HCT116 (cell line): ENCODE measurements at regions not wholly inside any gene's neighbourhood (a gene's known extent, or its start where the extent isn't known, plus 50 kb on each side); places are given as distances from the start of the nearest gene placed in this dataset.

ENCODE experiments used
- ATAC-seq: fragments of 200-7000 bp; cut with Tn5 transposase; 2 replicates; pipeline ENCODE4 v1.9.1; 2020; ENCODE audit warnings: mild to moderate bottlenecking, moderate library complexity
- BruUV-seq: library from RNA; stranded (reverse); fragments of 400-500 nt; replicated peaks from 2 replicates; lab custom pipeline; 2021; lab: Mats Ljungman, UMichigan
- CTCF ChIA-PET: fragments of 300-600 bp; sonication (Branson Sonifier 250); formaldehyde crosslinking; loops from one replicate; lab custom pipeline; 2021; ENCODE audit warnings: antibody characterized with exemption; lab: Charles Lee
- POLR2A ChIA-PET: fragments of 300-600, 350-600 bp; sonication (Branson Sonifier 250); formaldehyde crosslinking; loops from one replicate; lab custom pipeline; 2021; ENCODE audit warnings: antibody characterized with exemption; lab: Charles Lee
- RAD21 ChIA-PET, 2 experiments: fragments of 300-600 bp; sonication (Branson Sonifier 250); formaldehyde crosslinking; loops; one replicate each; lab custom pipeline; 2023; ENCODE audit warnings: low total read pairs in 2 of 2; ENCODE audit not compliant: uncharacterized antibody in 2 of 2, unreplicated experiment in 2 of 2, low non-redundant PET in 1 of 2; lab: Charles Lee
- DNase-seq: peaks from one replicate; pipeline ENCODE4 v3.0.0-alpha.2; 2010; ENCODE audit warnings: low read depth, low spot score
- H2AFZ ChIP-seq: fragments of 200-600 bp; shearing (Covaris generic), sonication (generic); 2 replicates; pipeline ENCODE4 v1.6.1; 2017; ENCODE audit warnings: low read depth, mixed run types, mixed read lengths, antibody characterized with exemption, low read length; ENCODE audit not compliant: poor library complexity, severe bottlenecking
- H3K27ac ChIP-seq: 2 replicates; pipeline ENCODE4 v1.5.1; 2012; ENCODE audit warnings: low read depth, low read length
- H3K27me3 ChIP-seq: fragments of 200-600 bp; sonication (generic); 2 replicates; pipeline ENCODE4 v1.6.1; 2016; ENCODE audit warnings: mixed run types, low read length, mixed read lengths; ENCODE audit not compliant: insufficient read depth
- H3K36me3 ChIP-seq, 2 experiments: fragments of 200-500 bp in 1 of 2; fragments of 200-600 bp in 1 of 2; sonication (Bioruptor generic) in 1 of 2; sonication (generic) in 1 of 2; 2 replicates each; pipeline versions ENCODE4 v1.5.1 to v1.6.1; 2014 to 2016; ENCODE audit warnings: low read length in 2 of 2, inconsistent platforms in 1 of 2, mixed read lengths in 1 of 2, mixed run types in 1 of 2; ENCODE audit not compliant: insufficient read depth in 2 of 2, control insufficient read depth in 1 of 2
- H3K4me1 ChIP-seq, 2 experiments: fragments of 200-600 bp in 1 of 2; sonication (generic) in 1 of 2; 2 replicates each; pipeline versions ENCODE4 v1.5.1 to v1.6.1; 2012 to 2017; ENCODE audit warnings: low read length in 2 of 2, inconsistent platforms in 1 of 2, mild to moderate bottlenecking in 1 of 2, mixed read lengths in 1 of 2, mixed run types in 1 of 2, moderate library complexity in 1 of 2; ENCODE audit not compliant: insufficient read depth in 2 of 2, control insufficient read depth in 1 of 2
- H3K4me2 ChIP-seq: fragments of 200-600 bp; sonication (generic); 2 replicates; pipeline ENCODE4 v1.6.1; 2017; ENCODE audit warnings: mixed run types, low read length, mixed read lengths
- H3K4me3 ChIP-seq, 2 experiments: fragments of 200-600 bp in 1 of 2; sonication (generic) in 1 of 2; replicated peaks in 1 of 2; 2 replicates each; pipeline ENCODE4 v1.5.1; 2011 to 2016; ENCODE audit warnings: low read length in 2 of 2, control low read depth in 1 of 2, low read depth in 1 of 2, mild to moderate bottlenecking in 1 of 2, mixed read lengths in 1 of 2, mixed run types in 1 of 2
- H3K79me2 ChIP-seq: fragments of 200-600 bp; sonication (generic); 2 replicates; pipeline ENCODE4 v1.6.1; 2017; ENCODE audit warnings: mild to moderate bottlenecking, mixed run types, low read length, moderate library complexity, mixed read lengths; ENCODE audit not compliant: insufficient read depth
- H3K9ac ChIP-seq: fragments of 200-600 bp; sonication (generic); 2 replicates; pipeline ENCODE4 v1.6.1; 2016; ENCODE audit warnings: low read length, mixed read lengths
- H3K9me2 ChIP-seq: fragments of 200-600 bp; sonication (generic), shearing (Covaris generic); 2 replicates; pipeline ENCODE4 v1.6.1; 2017; ENCODE audit warnings: mixed run types, mild to moderate bottlenecking, moderate library complexity; ENCODE audit not compliant: insufficient read depth
- H3K9me3 ChIP-seq, 2 experiments: fragments of 200-500 bp in 1 of 2; fragments of 200-600 bp in 1 of 2; sonication (Bioruptor generic) in 1 of 2; sonication (generic) in 1 of 2; 2 replicates each; pipeline ENCODE4 v1.6.1; 2014 to 2017; ENCODE audit warnings: low read length in 2 of 2, mixed read lengths in 2 of 2, inconsistent platforms in 1 of 2, low read depth in 1 of 2, mild to moderate bottlenecking in 1 of 2, mixed run types in 1 of 2, moderate library complexity in 1 of 2; ENCODE audit not compliant: control insufficient read depth in 1 of 2, insufficient read depth in 1 of 2
- H4K20me1 ChIP-seq: fragments of 200-600 bp; sonication (generic), shearing (Covaris generic); 2 replicates; pipeline ENCODE4 v1.6.1; 2017; ENCODE audit warnings: mixed run types, mild to moderate bottlenecking, moderate library complexity; ENCODE audit not compliant: insufficient read depth
- CBX3 ChIP-seq: IDR thresholded peaks from 2 replicates; pipeline ENCODE4 v1.6.1; 2012; ENCODE audit warnings: low read depth
- ELF1 ChIP-seq: IDR thresholded peaks from 2 replicates; pipeline ENCODE4 v1.6.1; 2012; ENCODE audit warnings: low read depth, borderline replicate concordance
- EZH2 ChIP-seq: fragments of 200-600 bp; sonication (generic); IDR thresholded peaks from 2 replicates; pipeline ENCODE4 v1.6.1; 2017; ENCODE audit warnings: antibody characterized with exemption, mixed run types
- EZH2phosphoT487 ChIP-seq: fragments of 200-600 bp; IDR thresholded peaks from 2 replicates; pipeline ENCODE4 v1.6.1; 2018; ENCODE audit warnings: antibody characterized with exemption, borderline replicate concordance
- FOSL1 ChIP-seq: IDR thresholded peaks from 2 replicates; pipeline ENCODE4 v1.6.1; 2012; ENCODE audit warnings: low read depth
- JUND ChIP-seq: IDR thresholded peaks from 2 replicates; pipeline ENCODE4 v1.6.1; 2012
- POLR2A ChIP-seq: IDR thresholded peaks from 2 replicates; pipeline ENCODE4 v1.7.0; 2011; ENCODE audit warnings: borderline replicate concordance; ENCODE audit not compliant: insufficient read depth, insufficient read length; ENCODE audit errors: extremely low read depth
- POLR2AphosphoS5 ChIP-seq: IDR thresholded peaks from 2 replicates; pipeline ENCODE4 v1.6.1; 2011; ENCODE audit warnings: mild to moderate bottlenecking, low read depth, low read length, moderate library complexity
- RAD21 ChIP-seq: IDR thresholded peaks from 2 replicates; pipeline ENCODE4 v1.6.1; 2012; ENCODE audit warnings: low read depth, mild to moderate bottlenecking
- SIN3A ChIP-seq: IDR thresholded peaks from 2 replicates; pipeline ENCODE4 v1.6.1; 2012; ENCODE audit warnings: low read depth
- SRF ChIP-seq: IDR thresholded peaks from 2 replicates; pipeline ENCODE4 v1.6.1; 2012; ENCODE audit warnings: low read depth
- TCF7L2 ChIP-seq: IDR thresholded peaks from 2 replicates; pipeline ENCODE4 v1.7.0; 2011; ENCODE audit warnings: borderline replicate concordance, inconsistent platforms; ENCODE audit not compliant: insufficient read depth, insufficient read length; ENCODE audit errors: extremely low read depth
- YY1 ChIP-seq: IDR thresholded peaks from 2 replicates; pipeline ENCODE4 v1.6.1; 2011; ENCODE audit warnings: low read length, low read depth, moderate library complexity, mild to moderate bottlenecking; ENCODE audit not compliant: insufficient replicate concordance; ENCODE audit errors: extremely low read depth
- ZNF274 ChIP-seq: fragments of 200-500 bp; sonication (Bioruptor generic); IDR thresholded peaks from 2 replicates; pipeline ENCODE4 v1.6.1; 2014; ENCODE audit warnings: mild to moderate bottlenecking, low read depth, low read length, inconsistent platforms
- intact Hi-C: fragments of 100-400 bp; cut with micrococcal nuclease; formaldehyde crosslinking; loops from 2 replicates; pipeline ENCODE4 v1.10.0; 2022
- TF ChIP-seq, protein P1 (sequence below), 3 experiments: fragments of 200-600 bp in 1 of 3; sonication (generic) in 1 of 3; IDR thresholded peaks in 2 of 3; conservative IDR thresholded peaks in 1 of 3; 2 replicates each; pipeline ENCODE4 v1.5.1; 2012 to 2017; ENCODE audit warnings: low read depth in 2 of 3, low read length in 2 of 3, antibody characterized with exemption in 1 of 3, borderline replicate concordance in 1 of 3, control low read depth in 1 of 3, mild to moderate bottlenecking in 1 of 3, mixed read lengths in 1 of 3, mixed run types in 1 of 3, moderate library complexity in 1 of 3; ENCODE audit not compliant: insufficient read depth in 1 of 3
- TF ChIP-seq, protein P2 (sequence below): IDR thresholded peaks from 2 replicates; pipeline ENCODE4 v1.6.1; 2012
- TF ChIP-seq, protein P3 (sequence below): IDR thresholded peaks from 2 replicates; pipeline ENCODE4 v1.6.1; 2012
- TF ChIP-seq, protein P4 (sequence below): IDR thresholded peaks from 2 replicates; pipeline ENCODE4 v1.6.1; 2011; ENCODE audit warnings: mild to moderate bottlenecking, low read length, moderate library complexity; ENCODE audit not compliant: insufficient replicate concordance; ENCODE audit errors: extremely low read depth

DNA sequence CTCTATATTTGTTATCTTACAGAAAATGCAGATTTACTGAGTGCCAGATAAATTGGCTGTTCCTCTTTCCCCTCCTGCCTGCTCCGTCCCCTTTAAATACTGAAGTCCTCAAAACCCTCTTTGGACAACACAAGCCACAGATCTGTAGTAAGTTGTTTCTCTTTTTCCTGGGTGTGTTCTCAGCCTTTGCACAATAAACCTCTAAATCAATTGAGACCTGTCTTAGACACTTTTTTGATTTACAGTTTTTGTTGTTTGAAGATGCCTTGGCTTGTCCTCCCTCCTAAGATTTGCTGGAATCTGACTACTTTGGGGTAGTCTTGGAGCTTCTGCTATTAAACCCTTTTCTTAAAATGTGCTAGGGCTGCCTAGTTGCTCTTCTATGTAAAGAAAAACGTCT, 60.9 kb upstream of the EIF2S2 start:
- DNase-seq: no peak
- H3K36me3 ChIP-seq: no peaks in the 10 kb centered on the region
- H2AFZ ChIP-seq: no peak overlapping the region
- no TSS peak for BruUV-seq
- H3K4me2 ChIP-seq: no peak overlapping the region
- no peaks in the 10 kb centered on the region for H3K9me3 ChIP-seq
- ChIA-PET RAD21 (no interaction called here), CTCF (no interaction called here), POLR2A (no interaction called here)
- no peaks in the 10 kb centered on the region for H3K9me2 ChIP-seq
- no peaks in the 10 kb centered on the region for H4K20me1 ChIP-seq
- no peaks in the 10 kb centered on the region for H3K79me2 ChIP-seq
- no peak overlapping the region for H3K27ac ChIP-seq
- no peaks in the 10 kb centered on the region for H3K27me3 ChIP-seq
- intact Hi-C loops: no loop called here
- TF ChIP-seq FOSL1: no peak
- no peak for TF ChIP-seq TCF7L2
- no peak for TF ChIP-seq ELF1
- no peak for TF ChIP-seq RAD21
- TF ChIP-seq EZH2phosphoT487: no peak
- TF ChIP-seq, protein P1, sequence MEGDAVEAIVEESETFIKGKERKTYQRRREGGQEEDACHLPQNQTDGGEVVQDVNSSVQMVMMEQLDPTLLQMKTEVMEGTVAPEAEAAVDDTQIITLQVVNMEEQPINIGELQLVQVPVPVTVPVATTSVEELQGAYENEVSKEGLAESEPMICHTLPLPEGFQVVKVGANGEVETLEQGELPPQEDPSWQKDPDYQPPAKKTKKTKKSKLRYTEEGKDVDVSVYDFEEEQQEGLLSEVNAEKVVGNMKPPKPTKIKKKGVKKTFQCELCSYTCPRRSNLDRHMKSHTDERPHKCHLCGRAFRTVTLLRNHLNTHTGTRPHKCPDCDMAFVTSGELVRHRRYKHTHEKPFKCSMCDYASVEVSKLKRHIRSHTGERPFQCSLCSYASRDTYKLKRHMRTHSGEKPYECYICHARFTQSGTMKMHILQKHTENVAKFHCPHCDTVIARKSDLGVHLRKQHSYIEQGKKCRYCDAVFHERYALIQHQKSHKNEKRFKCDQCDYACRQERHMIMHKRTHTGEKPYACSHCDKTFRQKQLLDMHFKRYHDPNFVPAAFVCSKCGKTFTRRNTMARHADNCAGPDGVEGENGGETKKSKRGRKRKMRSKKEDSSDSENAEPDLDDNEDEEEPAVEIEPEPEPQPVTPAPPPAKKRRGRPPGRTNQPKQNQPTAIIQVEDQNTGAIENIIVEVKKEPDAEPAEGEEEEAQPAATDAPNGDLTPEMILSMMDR (IDR thresholded peaks at IDR 0.05 in 2 of 3, conservative IDR thresholded peaks at IDR 0.05 in 1 of 3; ENCODE audit: borderline replicate concordance in 1 of 3, insufficient read depth in 1 of 3, low read depth in 2 of 3, low read length in 2 of 3): no peak
- no peak for TF ChIP-seq YY1
- TF ChIP-seq, protein P2, sequence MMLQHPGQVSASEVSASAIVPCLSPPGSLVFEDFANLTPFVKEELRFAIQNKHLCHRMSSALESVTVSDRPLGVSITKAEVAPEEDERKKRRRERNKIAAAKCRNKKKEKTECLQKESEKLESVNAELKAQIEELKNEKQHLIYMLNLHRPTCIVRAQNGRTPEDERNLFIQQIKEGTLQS: no peak
- no peak for TF ChIP-seq POLR2AphosphoS5
- TF ChIP-seq SRF: no peak
- no peak for TF ChIP-seq JUND
- no peak for TF ChIP-seq POLR2A
- TF ChIP-seq, protein P3, sequence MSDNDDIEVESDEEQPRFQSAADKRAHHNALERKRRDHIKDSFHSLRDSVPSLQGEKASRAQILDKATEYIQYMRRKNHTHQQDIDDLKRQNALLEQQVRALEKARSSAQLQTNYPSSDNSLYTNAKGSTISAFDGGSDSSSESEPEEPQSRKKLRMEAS: no peak
- TF ChIP-seq, protein P4, sequence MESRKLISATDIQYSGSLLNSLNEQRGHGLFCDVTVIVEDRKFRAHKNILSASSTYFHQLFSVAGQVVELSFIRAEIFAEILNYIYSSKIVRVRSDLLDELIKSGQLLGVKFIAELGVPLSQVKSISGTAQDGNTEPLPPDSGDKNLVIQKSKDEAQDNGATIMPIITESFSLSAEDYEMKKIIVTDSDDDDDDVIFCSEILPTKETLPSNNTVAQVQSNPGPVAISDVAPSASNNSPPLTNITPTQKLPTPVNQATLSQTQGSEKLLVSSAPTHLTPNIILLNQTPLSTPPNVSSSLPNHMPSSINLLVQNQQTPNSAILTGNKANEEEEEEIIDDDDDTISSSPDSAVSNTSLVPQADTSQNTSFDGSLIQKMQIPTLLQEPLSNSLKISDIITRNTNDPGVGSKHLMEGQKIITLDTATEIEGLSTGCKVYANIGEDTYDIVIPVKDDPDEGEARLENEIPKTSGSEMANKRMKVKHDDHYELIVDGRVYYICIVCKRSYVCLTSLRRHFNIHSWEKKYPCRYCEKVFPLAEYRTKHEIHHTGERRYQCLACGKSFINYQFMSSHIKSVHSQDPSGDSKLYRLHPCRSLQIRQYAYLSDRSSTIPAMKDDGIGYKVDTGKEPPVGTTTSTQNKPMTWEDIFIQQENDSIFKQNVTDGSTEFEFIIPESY: no peak
- no peak for TF ChIP-seq CBX3
- no peak for TF ChIP-seq SIN3A
- no peak for TF ChIP-seq EZH2
- no peak for TF ChIP-seq ZNF274
- no peak overlapping the region for H3K4me3 ChIP-seq
- H3K9ac ChIP-seq: no peak overlapping the region
- ATAC-seq: no peak
- H3K4me1 ChIP-seq: no peaks in the 10 kb centered on the region
